Colonic mucosa (tissue), 4 donors: ENCODE measurements at regions not wholly inside any gene's neighbourhood (a gene's known extent, or its start where the extent isn't known, plus 50 kb on each side); places are given as distances from the start of the nearest gene placed in this dataset.
A peak's percentile ranks its signal among the peaks of the same experiment; 100 is the strongest.
"Not testable (repeated sequence)": the region's sequence is repeated elsewhere in the genome, so short reads cannot be mapped to it uniquely, and the experiment has no call there.

Experiments
- DNase-seq: peaks from one replicate; pipeline ENCODE4 v3.0.0-alpha.2; 2020
- H3K27ac ChIP-seq: fragments of 200-600 bp; one replicate; pipeline ENCODE4 v1.8.0; 2021
- H3K27me3 ChIP-seq: fragments of 200-600 bp; one replicate; pipeline ENCODE4 v1.8.0; 2021
- H3K36me3 ChIP-seq: fragments of 200-600 bp; one replicate; pipeline ENCODE4 v1.8.0; 2021
- H3K4me1 ChIP-seq: fragments of 200-600 bp; one replicate; pipeline ENCODE4 v1.8.0; 2021; ENCODE audit warnings: mild to moderate bottlenecking
- H3K4me3 ChIP-seq: fragments of 200-600 bp; one replicate; pipeline ENCODE4 v1.8.0; 2021
- H3K9ac ChIP-seq, 2 donors: one replicate each; pipeline ENCODE4 v1.7.0; 2013; ENCODE audit warnings: control low read depth in 2 of 2, low read depth in 2 of 2, low read length in 2 of 2
- H3K9me3 ChIP-seq: fragments of 200-600 bp; one replicate; pipeline ENCODE4 v1.8.0; 2021
- intact Hi-C: fragments of 100-400 bp; cut with DNase I; formaldehyde crosslinking; loops from one replicate; pipeline ENCODE4 v1.14.1; 2022
- TF ChIP-seq, protein P1 (sequence below): fragments of 200-600 bp; IDR thresholded peaks from one replicate; pipeline ENCODE4 v1.8.0; 2022; ENCODE audit warnings: antibody characterized with exemption, mild to moderate bottlenecking
- donor health status: healthy.
- donor health status: DM: no; HTN: no; CAD: no.
- donor health status: DM: no; HTN: no; CAD: no.

DNA sequence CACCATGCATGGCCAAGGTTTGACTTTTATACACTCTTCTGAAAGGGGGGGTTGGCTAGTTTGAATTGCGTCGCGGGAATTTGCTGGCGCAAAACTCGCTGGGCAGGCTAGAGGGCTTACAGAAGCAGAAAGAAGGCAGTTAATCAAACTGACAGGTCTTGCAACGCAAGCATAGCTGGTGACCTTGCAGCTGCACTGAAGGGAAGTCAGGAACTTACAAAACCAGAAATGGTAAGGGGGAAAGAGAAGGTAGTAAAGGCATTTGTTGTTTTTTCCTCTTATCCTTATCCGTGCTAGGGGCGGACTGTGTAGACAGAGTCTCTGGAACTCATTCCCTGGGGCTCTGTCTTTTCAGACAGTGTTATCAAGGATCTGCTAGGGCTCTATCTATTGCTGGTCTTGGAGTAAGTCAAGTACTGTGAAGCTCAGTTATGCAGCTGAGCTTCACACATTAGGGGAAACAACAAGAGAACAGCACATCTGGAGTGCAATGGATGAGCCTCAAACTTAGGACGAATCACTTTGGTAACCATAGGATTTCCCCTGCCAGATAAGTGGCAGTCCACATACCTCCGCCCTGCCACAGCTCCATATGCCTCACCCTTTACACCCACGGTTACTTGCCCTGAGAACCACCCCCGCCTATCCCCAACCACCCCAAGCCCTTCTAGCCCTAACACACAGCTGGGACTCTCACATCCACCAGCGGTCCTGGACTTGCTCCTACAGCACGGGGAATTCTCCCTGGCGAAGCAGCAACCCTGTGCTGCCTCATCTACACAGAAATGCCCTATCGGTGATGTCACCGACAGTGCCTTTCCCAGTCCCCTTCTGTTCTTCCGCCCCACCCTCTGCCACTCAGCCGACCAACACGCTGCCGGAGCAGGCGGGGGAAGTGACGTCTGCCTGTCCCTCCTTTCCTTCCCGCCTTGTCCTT is 251.4 kb downstream of the FAM72C start:
- TF ChIP-seq, protein P1, sequence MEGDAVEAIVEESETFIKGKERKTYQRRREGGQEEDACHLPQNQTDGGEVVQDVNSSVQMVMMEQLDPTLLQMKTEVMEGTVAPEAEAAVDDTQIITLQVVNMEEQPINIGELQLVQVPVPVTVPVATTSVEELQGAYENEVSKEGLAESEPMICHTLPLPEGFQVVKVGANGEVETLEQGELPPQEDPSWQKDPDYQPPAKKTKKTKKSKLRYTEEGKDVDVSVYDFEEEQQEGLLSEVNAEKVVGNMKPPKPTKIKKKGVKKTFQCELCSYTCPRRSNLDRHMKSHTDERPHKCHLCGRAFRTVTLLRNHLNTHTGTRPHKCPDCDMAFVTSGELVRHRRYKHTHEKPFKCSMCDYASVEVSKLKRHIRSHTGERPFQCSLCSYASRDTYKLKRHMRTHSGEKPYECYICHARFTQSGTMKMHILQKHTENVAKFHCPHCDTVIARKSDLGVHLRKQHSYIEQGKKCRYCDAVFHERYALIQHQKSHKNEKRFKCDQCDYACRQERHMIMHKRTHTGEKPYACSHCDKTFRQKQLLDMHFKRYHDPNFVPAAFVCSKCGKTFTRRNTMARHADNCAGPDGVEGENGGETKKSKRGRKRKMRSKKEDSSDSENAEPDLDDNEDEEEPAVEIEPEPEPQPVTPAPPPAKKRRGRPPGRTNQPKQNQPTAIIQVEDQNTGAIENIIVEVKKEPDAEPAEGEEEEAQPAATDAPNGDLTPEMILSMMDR: no peak
- Histone ChIP-seq H3K27ac (no peak overlapping the region), H3K27me3 (no peaks in the 10 kb centered on the region), H3K4me1 (no peaks in the 10 kb centered on the region), H3K9me3 (no peaks in the 10 kb centered on the region), H3K36me3 (no peaks in the 10 kb centered on the region), H3K4me3 (no peak overlapping the region), H3K9ac (peak overlapping the region in 1 of 2 donors; percentile 26)
- intact Hi-C loops: no loop called here
- peak; percentile 78 for DNase-seq

- H3K4me3 ChIP-seq: no peak overlapping the region
- DNase-seq: no peak
- H3K36me3 ChIP-seq: no peaks in the 10 kb centered on the region
- TF ChIP-seq, protein P1: no peak
- H3K4me1 ChIP-seq: no peaks in the 10 kb centered on the region
- H3K27ac ChIP-seq: no peak overlapping the region
- H3K9ac ChIP-seq: no peak overlapping the region
- no peaks in the 10 kb centered on the region for H3K27me3 ChIP-seq
- intact Hi-C loops: no loop called here
- no peaks in the 10 kb centered on the region for H3K9me3 ChIP-seq
Measured at GRCh38 chr1:143718524-143718923, 253.3 kb downstream of the FAM72C start.

GRCh38 chr1:143718021-143718420 is 253.8 kb downstream of the FAM72C start:
- Histone ChIP-seq H3K27ac (no peak overlapping the region), H3K9me3 (no peaks in the 10 kb centered on the region), H3K27me3 (no peaks in the 10 kb centered on the region), H3K4me3 (no peak overlapping the region), H3K4me1 (no peaks in the 10 kb centered on the region), H3K36me3 (no peaks in the 10 kb centered on the region), H3K9ac (no peak overlapping the region)
- TF ChIP-seq, protein P1: no peak
- intact Hi-C loops: no loop called here
- no peak for DNase-seq

DNA sequence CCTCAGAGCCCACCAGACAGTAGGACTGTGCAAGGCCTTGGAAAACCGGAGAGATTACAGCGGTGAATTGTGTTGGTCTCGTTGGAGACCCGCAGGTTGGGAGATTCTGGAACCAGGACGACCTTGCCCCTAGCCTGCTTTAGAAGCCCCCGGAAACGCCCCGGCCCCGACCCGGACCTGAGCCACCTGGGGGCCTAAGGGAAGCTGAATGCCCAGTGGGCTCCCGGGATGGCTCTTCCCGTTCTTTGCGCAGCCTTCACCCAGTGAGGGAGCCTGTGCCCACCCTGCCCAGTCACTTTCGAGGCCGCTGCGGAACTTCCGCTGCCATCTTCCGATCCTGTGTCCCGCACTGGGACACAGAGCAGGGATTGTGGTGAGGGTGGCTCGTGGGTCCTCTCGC is 254.4 kb downstream of the FAM72C start:
- TF ChIP-seq, protein P1: no peak
- no peak overlapping the region for H3K4me3 ChIP-seq

DNA sequence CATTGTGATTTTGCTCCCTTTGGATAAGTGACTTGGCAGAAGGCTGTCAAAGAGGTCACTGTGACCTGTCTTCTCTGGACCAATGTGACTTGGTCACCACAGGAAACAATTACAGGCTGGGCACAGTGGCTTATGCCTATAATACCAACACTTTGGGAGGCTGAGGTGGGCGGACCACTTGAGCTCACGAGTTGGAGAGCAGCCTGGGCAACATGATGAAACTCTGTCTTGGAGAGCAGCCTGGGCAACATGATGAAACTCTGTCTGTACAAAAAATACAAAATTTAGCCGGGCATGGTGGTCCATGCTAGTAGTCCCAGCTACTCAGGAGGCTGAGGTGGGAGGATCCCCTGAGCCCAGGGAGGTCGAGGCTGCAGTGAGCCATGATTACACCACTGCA is 256.9 kb downstream of the FAM72C start:
- H3K27ac ChIP-seq, DNase-seq, H3K4me3 ChIP-seq, intact Hi-C loops, H3K9me3 ChIP-seq, H3K36me3 ChIP-seq, H3K4me1 ChIP-seq, H3K27me3 ChIP-seq, H3K9ac ChIP-seq: not testable (repeated sequence)

More for the DNA sequence above, 254.4 kb downstream of the FAM72C start:
- H3K27me3 ChIP-seq: no peaks in the 10 kb centered on the region
- no peaks in the 10 kb centered on the region for H3K9me3 ChIP-seq
- H3K9ac ChIP-seq: no peak overlapping the region
- H3K27ac ChIP-seq: no peak overlapping the region
- no peaks in the 10 kb centered on the region for H3K4me1 ChIP-seq
- intact Hi-C loops: no loop called here
- H3K36me3 ChIP-seq: no peaks in the 10 kb centered on the region
- no peak for DNase-seq

- peak; percentile 29 for DNase-seq
- H3K27ac ChIP-seq, H3K4me3 ChIP-seq, H3K9ac ChIP-seq, intact Hi-C loops, H3K36me3 ChIP-seq, H3K9me3 ChIP-seq, H3K4me1 ChIP-seq, H3K27me3 ChIP-seq: not testable (repeated sequence)
- TF ChIP-seq, protein P1: peak; percentile 18
Measured at GRCh38 chr1:143709606-143710259, 262.1 kb downstream of the FAM72C start.

GRCh38 chr1:143702739-143703138 is 269.0 kb downstream of the FAM72C start:
- H3K4me3 ChIP-seq, H3K9ac ChIP-seq: not testable (repeated sequence)

More at GRCh38 chr1:143702739-143703138, 269.0 kb downstream of the FAM72C start:
- H3K9me3 ChIP-seq, H3K27me3 ChIP-seq, H3K27ac ChIP-seq, DNase-seq, intact Hi-C loops, H3K36me3 ChIP-seq, H3K4me1 ChIP-seq: not testable (repeated sequence)
